NCI-H345 treated with DMSO at 0.1 percent for 48 hours (cell line): ENCODE measurements at regions not wholly inside any gene's neighbourhood (a gene's known extent, or its start where the extent isn't known, plus 50 kb on each side); places are given as distances from the start of the nearest gene placed in this dataset.

ENCODE experiments used
- DNase-seq: peaks from one replicate; lab custom pipeline; 2025; ENCODE audit not compliant: unreplicated experiment; lab: John Stamatoyannopoulos, UW

GRCh38 chr9:38315085-38315595 lies 77.4 kb upstream of the ALDH1B1 start:
- DNase-seq, result peak; percentile 43

GRCh38 chr9:38313421-38313820 lies 79.1 kb upstream of the ALDH1B1 start:
- DNase-seq, result no peak

GRCh38 chr9:38312406-38312805 lies 80.1 kb upstream of the ALDH1B1 start:
- DNase-seq, result no peak

- no peak for DNase-seq
Observed at GRCh38 chr9:38311382-38312270, 80.9 kb upstream of the ALDH1B1 start.

GRCh38 chr9:38309324-38310195 lies 82.9 kb upstream of the ALDH1B1 start:
- no peak for DNase-seq

- DNase-seq, result no peak
Observed at GRCh38 chr9:38308136-38308535, 84.4 kb upstream of the ALDH1B1 start.

GRCh38 chr9:38306899-38307298 lies 85.6 kb upstream of the ALDH1B1 start:
- DNase-seq, result no peak

GRCh38 chr9:38305582-38305981 lies 86.9 kb upstream of the ALDH1B1 start:
- DNase-seq, result no peak

- DNase-seq, result no peak
Observed at GRCh38 chr9:38301376-38302106, 91.0 kb upstream of the ALDH1B1 start.

GRCh38 chr9:38299856-38300255 lies 92.6 kb upstream of the ALDH1B1 start:
- DNase-seq, result no peak

- no peak for DNase-seq
Observed at GRCh38 chr9:38298904-38299303, 93.6 kb upstream of the ALDH1B1 start.

GRCh38 chr9:38298503-38298902 lies 94.0 kb upstream of the ALDH1B1 start:
- DNase-seq, result no peak

- no peak for DNase-seq
Observed at GRCh38 chr9:38296807-38297206, 95.7 kb upstream of the ALDH1B1 start.

GRCh38 chr9:38295764-38296163 lies 96.7 kb upstream of the ALDH1B1 start:
- no peak for DNase-seq

GRCh38 chr9:38294220-38294960 lies 98.1 kb upstream of the ALDH1B1 start:
- no peak for DNase-seq

GRCh38 chr9:38293022-38293421 lies 99.5 kb upstream of the ALDH1B1 start:
- DNase-seq, result no peak

- DNase-seq, result no peak
Observed at GRCh38 chr9:38292480-38292879, 100.0 kb upstream of the ALDH1B1 start.

GRCh38 chr9:38289866-38290245 lies 102.6 kb upstream of the ALDH1B1 start:
- DNase-seq, result no peak

GRCh38 chr9:38289236-38289865 lies 103.2 kb upstream of the ALDH1B1 start:
- no peak for DNase-seq

- DNase-seq, result no peak
Observed at GRCh38 chr9:38288502-38288901, 104.0 kb upstream of the ALDH1B1 start.
